SJCRH30 (cell line): ENCODE measurements at regions not wholly inside any gene's neighbourhood (a gene's known extent, or its start where the extent isn't known, plus 50 kb on each side); places are given as distances from the start of the nearest gene placed in this dataset.

Experiments
- DNase-seq, 2 experiments: peaks; one replicate each; pipeline ENCODE4 v3.0.0-alpha.2; 2015 to 2020
- H3K27ac ChIP-seq: fragments of 250-450 bp; sonication (Bioruptor Pico); 2 replicates; pipeline ENCODE4 v1.5.1; 2020; ENCODE audit warnings: mild to moderate bottlenecking, moderate library complexity
- H3K27me3 ChIP-seq: fragments of 250-450 bp; sonication (Bioruptor Pico); 2 replicates; pipeline ENCODE4 v1.5.1; 2020; ENCODE audit warnings: mild to moderate bottlenecking, moderate library complexity
- H3K36me3 ChIP-seq: fragments of 250-450 bp; sonication (Bioruptor Pico); 2 replicates; pipeline ENCODE4 v1.5.1; 2020; ENCODE audit warnings: mild to moderate bottlenecking, moderate library complexity
- H3K4me1 ChIP-seq: fragments of 250-450 bp; sonication (Bioruptor Pico); 2 replicates; pipeline ENCODE4 v1.5.1; 2020; ENCODE audit warnings: mild to moderate bottlenecking, moderate library complexity
- H3K4me3 ChIP-seq: fragments of 250-450 bp; sonication (Bioruptor Pico); 2 replicates; pipeline ENCODE4 v1.5.1; 2020; ENCODE audit warnings: mild to moderate bottlenecking, moderate library complexity
- H3K9me3 ChIP-seq: fragments of 250-450 bp; sonication (Bioruptor Pico); replicated peaks from 2 replicates; pipeline ENCODE4 v1.5.1; 2020; ENCODE audit warnings: mild to moderate bottlenecking, moderate library complexity

GRCh38 chr2:228556717-228557116, 375.2 kb upstream of the SPHKAP start:
- Histone ChIP-seq H3K4me1 (no peaks in the 10 kb centered on the region), H3K9me3 (no peaks in the 10 kb centered on the region), H3K36me3 (no peaks in the 10 kb centered on the region), H3K27me3 (no peaks in the 10 kb centered on the region), H3K4me3 (no peak overlapping the region), H3K27ac (no peak overlapping the region)
- no peak for DNase-seq

GRCh38 chr2:228549441-228550007, 368.0 kb upstream of the SPHKAP start:
- Histone ChIP-seq H3K36me3 (no peaks in the 10 kb centered on the region), H3K27me3 (no peaks in the 10 kb centered on the region), H3K9me3 (no peaks in the 10 kb centered on the region), H3K27ac (no peak overlapping the region), H3K4me3 (no peak overlapping the region), H3K4me1 (no peaks in the 10 kb centered on the region)
- no peak for DNase-seq

GRCh38 chr2:228548230-228548629, 366.7 kb upstream of the SPHKAP start:
- Histone ChIP-seq H3K4me3 (no peak overlapping the region), H3K9me3 (no peaks in the 10 kb centered on the region), H3K27ac (no peak overlapping the region), H3K27me3 (no peaks in the 10 kb centered on the region), H3K36me3 (no peaks in the 10 kb centered on the region), H3K4me1 (no peaks in the 10 kb centered on the region)
- no peak for DNase-seq

- DNase-seq, result no peak
- H3K4me3 ChIP-seq, result no peak overlapping the region
- H3K4me1 ChIP-seq, result no peaks in the 10 kb centered on the region
- no peaks in the 10 kb centered on the region for H3K27me3 ChIP-seq
- no peaks in the 10 kb centered on the region for H3K9me3 ChIP-seq
- no peak overlapping the region for H3K27ac ChIP-seq
- no peaks in the 10 kb centered on the region for H3K36me3 ChIP-seq
Observed at GRCh38 chr2:228545748-228546145, 364.3 kb upstream of the SPHKAP start.

- H3K4me3 ChIP-seq, result no peak overlapping the region
- H3K36me3 ChIP-seq, result no peaks in the 10 kb centered on the region
- no peaks in the 10 kb centered on the region for H3K9me3 ChIP-seq
- no peaks in the 10 kb centered on the region for H3K4me1 ChIP-seq
- H3K27ac ChIP-seq, result no peak overlapping the region
- DNase-seq, result no peak
- no peaks in the 10 kb centered on the region for H3K27me3 ChIP-seq
Observed at GRCh38 chr2:228545041-228545747, 363.7 kb upstream of the SPHKAP start.

- no peak overlapping the region for H3K27ac ChIP-seq
- H3K4me3 ChIP-seq, result no peak overlapping the region
- H3K36me3 ChIP-seq, result no peaks in the 10 kb centered on the region
- no peaks in the 10 kb centered on the region for H3K9me3 ChIP-seq
- H3K4me1 ChIP-seq, result no peaks in the 10 kb centered on the region
- DNase-seq, result no peak
- no peaks in the 10 kb centered on the region for H3K27me3 ChIP-seq
Observed at GRCh38 chr2:228543117-228543516, 361.6 kb upstream of the SPHKAP start.

GRCh38 chr2:228542277-228542676, 360.8 kb upstream of the SPHKAP start:
- Histone ChIP-seq H3K36me3 (no peaks in the 10 kb centered on the region), H3K9me3 (no peaks in the 10 kb centered on the region), H3K27ac (no peak overlapping the region), H3K4me3 (no peak overlapping the region), H3K27me3 (no peaks in the 10 kb centered on the region), H3K4me1 (no peaks in the 10 kb centered on the region)
- no peak for DNase-seq

GRCh38 chr2:228541789-228542188, 360.3 kb upstream of the SPHKAP start:
- H3K27ac ChIP-seq, result no peak overlapping the region
- H3K4me1 ChIP-seq, result no peaks in the 10 kb centered on the region
- H3K36me3 ChIP-seq, result no peaks in the 10 kb centered on the region
- no peak for DNase-seq
- peaks cover 2% of the 10 kb centered on the region; the same call in 1 of the 2 replicates for H3K9me3 ChIP-seq
- no peak overlapping the region for H3K4me3 ChIP-seq
- no peaks in the 10 kb centered on the region for H3K27me3 ChIP-seq

GRCh38 chr2:228540976-228541375, 359.5 kb upstream of the SPHKAP start:
- Histone ChIP-seq H3K27me3 (no peaks in the 10 kb centered on the region), H3K4me3 (no peak overlapping the region), H3K27ac (no peak overlapping the region), H3K36me3 (no peaks in the 10 kb centered on the region), H3K9me3 (peaks cover 8% of the 10 kb centered on the region), H3K4me1 (no peaks in the 10 kb centered on the region)
- DNase-seq, result no peak

- DNase-seq, result peak in 1 of 2 experiments; percentile 42
- Histone ChIP-seq H3K9me3 (peaks cover 20% of the 10 kb centered on the region), H3K4me1 (no peaks in the 10 kb centered on the region; the same call in 1 of the 2 replicates)
Observed at GRCh38 chr2:228535396-228535795, 353.9 kb upstream of the SPHKAP start.

GRCh38 chr2:228533156-228533555, 351.7 kb upstream of the SPHKAP start:
- Histone ChIP-seq H3K4me3 (no peak overlapping the region), H3K27me3 (no peaks in the 10 kb centered on the region; the same call in 1 of the 2 replicates), H3K27ac (no peak overlapping the region), H3K9me3 (peaks cover 20% of the 10 kb centered on the region), H3K4me1 (no peaks in the 10 kb centered on the region; the same call in 1 of the 2 replicates), H3K36me3 (no peaks in the 10 kb centered on the region)
- no peak for DNase-seq

More at GRCh38 chr2:228535396-228535795, 353.9 kb upstream of the SPHKAP start:
- no peak overlapping the region for H3K4me3 ChIP-seq
- H3K27ac ChIP-seq, result no peak overlapping the region
- H3K36me3 ChIP-seq, result no peaks in the 10 kb centered on the region
- H3K27me3 ChIP-seq, result no peaks in the 10 kb centered on the region; the same call in 1 of the 2 replicates

DNA sequence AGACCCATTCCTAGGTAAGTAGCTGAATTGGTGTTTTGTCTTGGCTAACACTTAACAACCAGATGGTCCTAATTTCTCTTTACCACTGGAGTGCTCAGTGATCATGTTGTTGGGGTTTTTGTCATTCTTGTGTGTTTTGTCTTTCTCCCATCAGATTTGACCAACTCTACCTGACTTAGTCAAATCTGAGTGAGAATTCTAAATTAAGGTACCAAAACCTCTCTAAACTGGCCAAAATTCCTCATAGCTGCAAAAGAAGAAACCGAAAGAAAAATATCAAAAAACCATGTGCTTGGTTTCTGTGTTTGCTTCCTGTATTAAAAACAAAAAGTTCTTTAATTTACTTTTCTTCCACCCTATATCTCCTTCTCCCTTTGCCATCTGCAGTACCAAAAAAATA, 350.7 kb upstream of the SPHKAP start:
- no peaks in the 10 kb centered on the region; the same call in 1 of the 2 replicates for H3K27me3 ChIP-seq
- H3K27ac ChIP-seq, result no peak overlapping the region
- peaks cover 20% of the 10 kb centered on the region for H3K9me3 ChIP-seq
- no peaks in the 10 kb centered on the region for H3K36me3 ChIP-seq
- DNase-seq, result no peak
- H3K4me3 ChIP-seq, result no peak overlapping the region
- peaks cover under 1% of the 10 kb centered on the region; the same call in 1 of the 2 replicates for H3K4me1 ChIP-seq

DNA sequence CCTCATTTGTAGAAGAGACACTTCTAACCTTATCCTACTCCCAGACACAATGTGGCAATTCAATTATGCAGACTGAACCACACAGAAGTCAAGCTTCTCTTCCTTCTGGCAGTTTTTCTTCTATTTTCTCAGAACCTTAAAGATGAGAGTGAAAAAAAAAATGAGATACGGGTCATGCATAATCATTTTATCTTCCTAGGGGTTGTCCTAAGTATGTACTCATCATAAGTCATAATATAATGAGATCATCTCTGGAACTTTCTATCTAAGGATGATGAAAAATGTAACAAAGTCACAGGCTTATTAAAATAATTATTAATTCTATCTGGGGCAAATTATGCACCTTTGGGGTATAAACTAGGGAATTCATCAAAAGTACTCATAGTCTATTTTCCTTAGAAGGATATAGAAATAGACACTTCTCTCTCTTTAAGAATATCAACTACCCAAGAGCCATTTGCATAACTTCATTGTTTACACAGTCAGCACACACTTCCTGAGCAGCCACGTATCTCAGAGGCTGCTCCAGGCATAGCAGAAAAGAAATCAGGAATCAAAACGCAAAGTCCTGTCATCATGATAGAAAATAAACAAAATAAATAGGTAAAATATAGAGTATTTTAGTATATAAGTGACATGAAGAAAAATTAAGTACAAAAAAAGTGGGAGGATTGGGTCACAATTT, 345.9 kb upstream of the SPHKAP start:
- peaks cover 12% of the 10 kb centered on the region for H3K4me1 ChIP-seq
- H3K27me3 ChIP-seq, result no peaks in the 10 kb centered on the region
- H3K9me3 ChIP-seq, result no peaks in the 10 kb centered on the region; the same call in 1 of the 2 replicates
- no peak overlapping the region for H3K4me3 ChIP-seq
- DNase-seq, result no peak
- H3K27ac ChIP-seq, result peak overlapping the region; percentile 44
- no peaks in the 10 kb centered on the region for H3K36me3 ChIP-seq

- Histone ChIP-seq H3K4me3 (no peak overlapping the region), H3K36me3 (no peaks in the 10 kb centered on the region), H3K27me3 (no peaks in the 10 kb centered on the region), H3K27ac (peak overlapping the region; percentile 44), H3K9me3 (no peaks in the 10 kb centered on the region; the same call in 1 of the 2 replicates), H3K4me1 (peaks cover 12% of the 10 kb centered on the region)
- DNase-seq, result no peak
Observed at GRCh38 chr2:228526687-228527086, 345.2 kb upstream of the SPHKAP start.

DNA sequence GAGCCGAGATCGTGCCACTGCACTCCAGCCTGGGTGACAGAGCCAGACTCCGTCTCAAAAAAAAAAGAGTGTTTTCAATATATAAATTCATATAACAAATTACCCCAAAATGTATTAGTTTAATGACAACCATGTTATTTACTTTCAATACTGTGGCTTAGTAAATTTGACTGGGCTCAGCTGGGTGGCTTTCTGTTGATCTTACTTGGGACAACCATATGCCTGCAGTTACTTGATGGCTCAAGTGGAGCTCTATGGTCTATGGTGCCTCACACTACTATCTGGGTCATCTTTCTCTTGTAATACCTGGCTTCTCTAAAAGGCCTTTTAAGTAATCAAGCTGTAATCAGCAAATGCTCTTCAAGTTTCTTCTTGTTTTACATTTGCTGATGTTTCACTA, 341.5 kb upstream of the SPHKAP start:
- no peak overlapping the region for H3K4me3 ChIP-seq
- DNase-seq, result no peak

More for the DNA sequence above, 341.5 kb upstream of the SPHKAP start:
- Histone ChIP-seq H3K4me1 (peaks cover 12% of the 10 kb centered on the region), H3K36me3 (no peaks in the 10 kb centered on the region), H3K27me3 (no peaks in the 10 kb centered on the region), H3K27ac (no peak overlapping the region), H3K9me3 (no peaks in the 10 kb centered on the region)
